Peyer's patch (tissue), 4 donors: ENCODE measurements at regions not wholly inside any gene's neighbourhood (a gene's known extent, or its start where the extent isn't known, plus 50 kb on each side); places are given as distances from the start of the nearest gene placed in this dataset.

Experiments
- DNase-seq, 3 donors: peaks; one replicate each; pipeline ENCODE4 v3.0.0-alpha.2; 2017 to 2019
- H3K27ac ChIP-seq, 4 donors: fragments of 200-600 bp; sonication (generic); one replicate each; pipeline ENCODE4 v1.5.1; 2016 to 2019
- H3K27me3 ChIP-seq, 2 donors: fragments of 200-600 bp; sonication (generic); one replicate each; pipeline ENCODE4 v1.5.1; 2019
- H3K36me3 ChIP-seq, 3 donors: fragments of 200-600 bp; sonication (generic); one replicate each; pipeline ENCODE4 v1.5.1; 2016 to 2019
- H3K4me1 ChIP-seq, 4 donors: fragments of 200-600 bp; sonication (generic); one replicate each; pipeline ENCODE4 v1.5.1; 2016 to 2019
- H3K4me3 ChIP-seq, 4 donors: fragments of 200-600 bp; sonication (generic); 1 replicate in 3 of 4; 2 replicates in 1 of 4; pipeline ENCODE4 v1.5.1; 2016 to 2019; ENCODE audit warnings: mild to moderate bottlenecking in 1 of 4
- H3K9me3 ChIP-seq, 4 donors: fragments of 200-600 bp; sonication (generic); one replicate each; pipeline ENCODE4 v1.5.1; 2016 to 2019; ENCODE audit warnings: mild to moderate bottlenecking in 1 of 4
- CTCF ChIP-seq, 6 experiments: fragments of 450-650 bp in 4 of 6; fragments of 200-600 bp in 2 of 6; sonication (generic) in 1 of 6; IDR thresholded peaks; one replicate each; pipeline ENCODE4 v1.5.1; 2017 to 2019; ENCODE audit warnings: antibody characterized with exemption in 6 of 6, mild to moderate bottlenecking in 3 of 6, moderate library complexity in 1 of 6
- POLR2A ChIP-seq, 2 donors: fragments of 450-650 bp; IDR thresholded peaks; one replicate each; pipeline ENCODE4 v1.5.1; 2017; ENCODE audit warnings: antibody characterized with exemption in 2 of 2, mild to moderate bottlenecking in 2 of 2, moderate library complexity in 2 of 2

GRCh38 chr20:56808117-56808725, 179.1 kb downstream of the TFAP2C start:
- Histone ChIP-seq H3K4me3 (no peak overlapping the region), H3K9me3 (no peaks in the 10 kb centered on the region), H3K36me3 (no peaks in the 10 kb centered on the region), H3K27me3 (no peaks in the 10 kb centered on the region), H3K27ac (no peak overlapping the region), H3K4me1 (no peaks in the 10 kb centered on the region)
- no peak for DNase-seq
- TF ChIP-seq CTCF (IDR thresholded peaks at IDR 0.05) (no peak), POLR2A (IDR thresholded peaks at IDR 0.05) (no peak)

GRCh38 chr20:56808732-56809131, 179.6 kb downstream of the TFAP2C start:
- H3K4me1 ChIP-seq, result no peaks in the 10 kb centered on the region
- H3K9me3 ChIP-seq, result no peaks in the 10 kb centered on the region
- no peak overlapping the region for H3K27ac ChIP-seq
- H3K27me3 ChIP-seq, result no peaks in the 10 kb centered on the region
- TF ChIP-seq CTCF (IDR thresholded peaks at IDR 0.05) (no peak), POLR2A (IDR thresholded peaks at IDR 0.05) (no peak)
- H3K4me3 ChIP-seq, result no peak overlapping the region
- DNase-seq, result no peak
- H3K36me3 ChIP-seq, result no peaks in the 10 kb centered on the region

GRCh38 chr20:56809668-56810067, 180.6 kb downstream of the TFAP2C start:
- H3K36me3 ChIP-seq, result no peaks in the 10 kb centered on the region
- H3K27me3 ChIP-seq, result no peaks in the 10 kb centered on the region
- no peaks in the 10 kb centered on the region for H3K9me3 ChIP-seq
- no peak for TF ChIP-seq POLR2A (IDR thresholded peaks at IDR 0.05)
- no peak for TF ChIP-seq CTCF (IDR thresholded peaks at IDR 0.05)
- no peaks in the 10 kb centered on the region for H3K4me1 ChIP-seq
- DNase-seq, result no peak
- no peak overlapping the region for H3K27ac ChIP-seq
- no peak overlapping the region for H3K4me3 ChIP-seq

GRCh38 chr20:56810141-56810540, 181.0 kb downstream of the TFAP2C start:
- no peak for DNase-seq
- H3K27ac ChIP-seq, result no peak overlapping the region

GRCh38 chr20:56815796-56816195, 186.7 kb downstream of the TFAP2C start:
- H3K4me3 ChIP-seq, result no peak overlapping the region
- no peak overlapping the region for H3K27ac ChIP-seq
- no peaks in the 10 kb centered on the region for H3K9me3 ChIP-seq
- no peaks in the 10 kb centered on the region for H3K27me3 ChIP-seq
- H3K36me3 ChIP-seq, result no peaks in the 10 kb centered on the region
- no peaks in the 10 kb centered on the region for H3K4me1 ChIP-seq
- no peak for DNase-seq
- no peak for TF ChIP-seq POLR2A (IDR thresholded peaks at IDR 0.05)
- no peak for TF ChIP-seq CTCF (IDR thresholded peaks at IDR 0.05)

More at GRCh38 chr20:56810141-56810540, 181.0 kb downstream of the TFAP2C start:
- H3K27me3 ChIP-seq, result no peaks in the 10 kb centered on the region
- no peaks in the 10 kb centered on the region for H3K36me3 ChIP-seq
- TF ChIP-seq POLR2A (IDR thresholded peaks at IDR 0.05), result no peak
- no peaks in the 10 kb centered on the region for H3K4me1 ChIP-seq
- no peaks in the 10 kb centered on the region for H3K9me3 ChIP-seq
- no peak overlapping the region for H3K4me3 ChIP-seq

GRCh38 chr20:56816349-56816748, 187.2 kb downstream of the TFAP2C start:
- no peak overlapping the region for H3K4me3 ChIP-seq
- TF ChIP-seq CTCF (IDR thresholded peaks at IDR 0.05), result no peak
- no peak for TF ChIP-seq POLR2A (IDR thresholded peaks at IDR 0.05)
- no peak overlapping the region for H3K27ac ChIP-seq
- H3K27me3 ChIP-seq, result no peaks in the 10 kb centered on the region
- no peaks in the 10 kb centered on the region for H3K36me3 ChIP-seq
- no peaks in the 10 kb centered on the region for H3K4me1 ChIP-seq
- no peak for DNase-seq
- H3K9me3 ChIP-seq, result no peaks in the 10 kb centered on the region
